B cell (primary cell): ENCODE measurements at regions not wholly inside any gene's neighbourhood (a gene's known extent, or its start where the extent isn't known, plus 50 kb on each side); places are given as distances from the start of the nearest gene placed in this dataset.

Experiments
- ATAC-seq: fragments of 200-7000 bp; cut with Tn5 transposase; one replicate; pipeline ENCODE4 v1.10.0; 2021; ENCODE audit warnings: low read depth, mild to moderate bottlenecking, moderate number of reproducible peaks, moderate library complexity
- CTCF ChIA-PET: fragments of 350-600 bp; sonication (Branson Sonifier 250); formaldehyde crosslinking; loops from one replicate; lab custom pipeline; 2021; ENCODE audit warnings: antibody characterized with exemption, inconsistent platforms; lab: Charles Lee
- POLR2A ChIA-PET: fragments of 350-600 bp; sonication (Branson Sonifier 250); formaldehyde crosslinking; loops from one replicate; lab custom pipeline; 2021; ENCODE audit warnings: antibody characterized with exemption; lab: Charles Lee
- DNase-seq: peaks from one replicate; pipeline ENCODE4 v3.0.0; 2013
- H2AFZ ChIP-seq: 2 replicates; pipeline ENCODE4 v1.6.1; 2012; ENCODE audit warnings: mild to moderate bottlenecking, low read depth, low read length; ENCODE audit not compliant: insufficient read depth, poor library complexity, severe bottlenecking
- H3K27ac ChIP-seq, 2 donors: 1 replicate in 1 of 2; 2 replicates in 1 of 2; pipeline ENCODE4 v1.5.1; 2012 to 2013; ENCODE audit warnings: low read length in 2 of 2, mild to moderate bottlenecking in 2 of 2, moderate library complexity in 1 of 2
- H3K27me3 ChIP-seq, 4 experiments: fragments of 200-600 bp in 1 of 4; sonication (generic) in 1 of 4; replicated peaks in 1 of 4; 1 replicate in 2 of 4; 2 replicates in 2 of 4; pipeline versions ENCODE4 v1.6.1 to v1.7.0; 2013 to 2016; ENCODE audit warnings: low read length in 3 of 4, mild to moderate bottlenecking in 2 of 4, mixed read lengths in 1 of 4, moderate library complexity in 1 of 4; ENCODE audit not compliant: insufficient read depth in 4 of 4, control insufficient read depth in 3 of 4; ENCODE audit errors: control extremely low read depth in 1 of 4
- H3K36me3 ChIP-seq, 2 experiments: replicated peaks in 1 of 2; 1 replicate in 1 of 2; 2 replicates in 1 of 2; pipeline versions ENCODE4 v1.6.1 to v1.7.1; 2013; ENCODE audit warnings: low read length in 1 of 2; ENCODE audit not compliant: insufficient read depth in 2 of 2, control insufficient read depth in 1 of 2; ENCODE audit errors: control extremely low read depth in 1 of 2, extremely low read depth in 1 of 2
- H3K4me1 ChIP-seq, 2 donors: fragments of 200-600 bp in 1 of 2; sonication (generic) in 1 of 2; 1 replicate in 1 of 2; 2 replicates in 1 of 2; pipeline versions ENCODE4 v1.5.1 to v1.6.1; 2013 to 2017; ENCODE audit warnings: low read length in 2 of 2; ENCODE audit not compliant: control insufficient read depth in 2 of 2, insufficient read depth in 2 of 2
- H3K4me2 ChIP-seq: replicated peaks from 2 replicates; pipeline ENCODE3; 2012; ENCODE audit warnings: mild to moderate bottlenecking, low read depth, low read length; ENCODE audit not compliant: poor library complexity, severe bottlenecking
- H3K4me3 ChIP-seq, 5 experiments: fragments of 200-600 bp in 1 of 5; sonication (generic) in 1 of 5; 1 replicate in 3 of 5; 2 replicates in 2 of 5; pipeline versions ENCODE4 v1.5.1 to v1.7.0; 2011 to 2016; ENCODE audit warnings: low read length in 4 of 5, mild to moderate bottlenecking in 4 of 5, low read depth in 2 of 5, control low read depth in 1 of 5, moderate library complexity in 1 of 5; ENCODE audit not compliant: insufficient read depth in 1 of 5; ENCODE audit errors: control extremely low read depth in 1 of 5, extremely low read depth in 1 of 5
- H3K79me2 ChIP-seq: fragments of 200-600 bp; sonication (generic); one replicate; pipeline ENCODE4 v1.6.0; 2016; ENCODE audit warnings: low read length; ENCODE audit not compliant: control insufficient read depth, insufficient read depth
- H3K9ac ChIP-seq: fragments of 200-600 bp; sonication (generic); 2 replicates; pipeline ENCODE4 v1.6.1; 2017; ENCODE audit warnings: mild to moderate bottlenecking, low read length, moderate library complexity
- H3K9me3 ChIP-seq, 3 donors: one replicate each; pipeline versions ENCODE4 v1.6.1 to v1.7.1; 2013; ENCODE audit warnings: low read length in 2 of 3; ENCODE audit not compliant: control insufficient read depth in 2 of 3, insufficient read depth in 1 of 3; ENCODE audit errors: control extremely low read depth in 1 of 3
- H4K20me1 ChIP-seq: 2 replicates; pipeline ENCODE4 v1.6.0; 2012; ENCODE audit warnings: mild to moderate bottlenecking, low read length; ENCODE audit not compliant: insufficient read depth, control insufficient read depth, poor library complexity, severe bottlenecking
- H3K27ac Mint-ChIP-seq: one replicate; pipeline ENCODE4 v1.8.0; 2021; ENCODE audit warnings: mixed read lengths
- H3K27me3 Mint-ChIP-seq: one replicate; pipeline ENCODE4 v1.8.0; 2021; ENCODE audit warnings: mixed read lengths
- H3K4me1 Mint-ChIP-seq: one replicate; pipeline ENCODE4 v1.8.0; 2021; ENCODE audit warnings: mixed read lengths
- H3K4me3 Mint-ChIP-seq: one replicate; pipeline ENCODE4 v1.8.0; 2021; ENCODE audit warnings: mixed read lengths
- H3K9me3 Mint-ChIP-seq: one replicate; pipeline ENCODE4 v1.8.0; 2022; ENCODE audit warnings: mixed read lengths; ENCODE audit not compliant: insufficient read depth
- CTCF ChIP-seq: fragments of 200-600 bp; IDR thresholded peaks from one replicate; pipeline ENCODE4 v1.8.0; 2022; ENCODE audit warnings: antibody characterized with exemption, mild to moderate bottlenecking
- EZH2 ChIP-seq: IDR thresholded peaks from 2 replicates; pipeline ENCODE4 v1.6.1; 2012; ENCODE audit warnings: borderline replicate concordance, low read depth, mild to moderate bottlenecking, moderate library complexity, low read length; ENCODE audit not compliant: insufficient read depth, poor library complexity, severe bottlenecking
- WGBS: methylation state at CpG from one replicate; pipeline ENCODE4 v1.1.5; 2013; ENCODE audit warnings: missing lambda C conversion rate; ENCODE audit not compliant: insufficient coverage; 5-methylcytosine and 5-hydroxymethylcytosine counted together
- intact Hi-C: fragments of 100-400 bp; cut with micrococcal nuclease; formaldehyde crosslinking; loops from one replicate; pipeline ENCODE4 v1.10.0; 2022

GRCh38 chr2:15749460-15750432, 158.1 kb downstream of the DDX1 start:
- 81% methylated on average over 8 of the region's 11 CpGs for WGBS
- no peak overlapping the region for H3K27ac Mint-ChIP-seq

More at GRCh38 chr2:15749460-15750432, 158.1 kb downstream of the DDX1 start:
- ChIA-PET CTCF (no interaction called here), POLR2A (no interaction called here)
- H2AFZ ChIP-seq = no peak overlapping the region
- DNase-seq (no peak), ATAC-seq (no peak)
- intact Hi-C loops = no loop called here
- H3K4me3 Mint-ChIP-seq = no peak overlapping the region
- no peaks in the 10 kb centered on the region for H4K20me1 ChIP-seq
- no peak overlapping the region for H3K4me2 ChIP-seq
- H3K27ac ChIP-seq = no peak overlapping the region
- no peaks in the 10 kb centered on the region for H3K4me1 ChIP-seq
- H3K9me3 ChIP-seq = peaks cover 0 to 5% (median 0%) of the 10 kb centered on the region in 3 donors
- H3K27me3 Mint-ChIP-seq = peaks cover 18% of the 10 kb centered on the region
- TF ChIP-seq EZH2 (no peak), CTCF (no peak)
- no peaks in the 10 kb centered on the region for H3K9me3 Mint-ChIP-seq
- H3K79me2 ChIP-seq = no peaks in the 10 kb centered on the region
- no peaks in the 10 kb centered on the region for H3K4me1 Mint-ChIP-seq
- no peaks in the 10 kb centered on the region for H3K36me3 ChIP-seq
- H3K9ac ChIP-seq = no peak overlapping the region
- H3K27me3 ChIP-seq = no peaks in the 10 kb centered on the region
- H3K4me3 ChIP-seq = no peak overlapping the region
